Fibroblast of lung (primary cell): ENCODE measurements at regions not wholly inside any gene's neighbourhood (a gene's known extent, or its start where the extent isn't known, plus 50 kb on each side); places are given as distances from the start of the nearest gene placed in this dataset.

Experiments used
- DNase-seq, 2 donors: peaks; one replicate each; pipeline versions ENCODE4 v3.0.0 to v3.0.0-alpha.2; 2010; ENCODE audit warnings: low read depth in 2 of 2
- H2AFZ ChIP-seq: 2 replicates; pipeline ENCODE4 v1.5.1; 2012; ENCODE audit warnings: low read length, control low read depth, inconsistent platforms
- H3K27ac ChIP-seq: 2 replicates; pipeline ENCODE4 v1.5.1; 2011; ENCODE audit warnings: low read length, control low read depth; ENCODE audit not compliant: insufficient read depth
- H3K27me3 ChIP-seq: 2 replicates; pipeline ENCODE4 v1.5.1; 2011; ENCODE audit warnings: mild to moderate bottlenecking, low read length; ENCODE audit not compliant: control insufficient read depth, insufficient read depth
- H3K36me3 ChIP-seq: 2 replicates; pipeline ENCODE4 v1.5.1; 2011; ENCODE audit warnings: low read length; ENCODE audit not compliant: control insufficient read depth, insufficient read depth
- H3K4me1 ChIP-seq: 2 replicates; pipeline ENCODE4 v1.5.1; 2011; ENCODE audit warnings: low read length; ENCODE audit not compliant: control insufficient read depth, insufficient read depth; ENCODE audit errors: extremely low read depth
- H3K4me2 ChIP-seq: 2 replicates; pipeline ENCODE4 v1.5.1; 2011; ENCODE audit warnings: low read length, control low read depth; ENCODE audit not compliant: insufficient read depth; ENCODE audit errors: extremely low read depth
- H3K4me3 ChIP-seq, 4 experiments: fragments of 200-600 bp in 1 of 4; sonication (generic) in 1 of 4; replicated peaks in 1 of 4; 2 replicates each; pipeline ENCODE4 v1.5.1; 2011 to 2016; ENCODE audit warnings: low read length in 4 of 4, low read depth in 3 of 4, mild to moderate bottlenecking in 3 of 4, control low read depth in 2 of 4, inconsistent platforms in 1 of 4, mixed read lengths in 1 of 4; ENCODE audit not compliant: insufficient read depth in 1 of 4; ENCODE audit errors: control extremely low read depth in 1 of 4
- H3K79me2 ChIP-seq: 2 replicates; pipeline ENCODE4 v1.5.1; 2012; ENCODE audit warnings: mild to moderate bottlenecking, low read length, inconsistent platforms; ENCODE audit not compliant: control insufficient read depth, insufficient read depth
- H3K9ac ChIP-seq: 2 replicates; pipeline ENCODE4 v1.5.1; 2011; ENCODE audit warnings: mild to moderate bottlenecking, low read length, control low read depth; ENCODE audit not compliant: insufficient read depth
- H3K9me3 ChIP-seq: 2 replicates; pipeline ENCODE4 v1.5.1; 2012; ENCODE audit warnings: low read depth, low read length; ENCODE audit not compliant: control insufficient read depth, insufficient read depth
- H4K20me1 ChIP-seq: 2 replicates; pipeline ENCODE4 v1.5.1; 2011; ENCODE audit warnings: low read length; ENCODE audit not compliant: control insufficient read depth, insufficient read depth; ENCODE audit errors: extremely low read depth
- CTCF ChIP-seq, 2 donors: IDR thresholded peaks in 1 of 2; conservative IDR thresholded peaks in 1 of 2; 1 replicate in 1 of 2; 2 replicates in 1 of 2; pipeline ENCODE4 v1.5.1; 2011 to 2012; ENCODE audit warnings: low read length in 2 of 2, control low read depth in 1 of 2, inconsistent platforms in 1 of 2, low read depth in 1 of 2, mild to moderate bottlenecking in 1 of 2
- EZH2 ChIP-seq: IDR thresholded peaks from 2 replicates; pipeline ENCODE4 v1.5.1; 2012; ENCODE audit warnings: low read length, control low read depth, mild to moderate bottlenecking; ENCODE audit errors: missing control alignments

DNA sequence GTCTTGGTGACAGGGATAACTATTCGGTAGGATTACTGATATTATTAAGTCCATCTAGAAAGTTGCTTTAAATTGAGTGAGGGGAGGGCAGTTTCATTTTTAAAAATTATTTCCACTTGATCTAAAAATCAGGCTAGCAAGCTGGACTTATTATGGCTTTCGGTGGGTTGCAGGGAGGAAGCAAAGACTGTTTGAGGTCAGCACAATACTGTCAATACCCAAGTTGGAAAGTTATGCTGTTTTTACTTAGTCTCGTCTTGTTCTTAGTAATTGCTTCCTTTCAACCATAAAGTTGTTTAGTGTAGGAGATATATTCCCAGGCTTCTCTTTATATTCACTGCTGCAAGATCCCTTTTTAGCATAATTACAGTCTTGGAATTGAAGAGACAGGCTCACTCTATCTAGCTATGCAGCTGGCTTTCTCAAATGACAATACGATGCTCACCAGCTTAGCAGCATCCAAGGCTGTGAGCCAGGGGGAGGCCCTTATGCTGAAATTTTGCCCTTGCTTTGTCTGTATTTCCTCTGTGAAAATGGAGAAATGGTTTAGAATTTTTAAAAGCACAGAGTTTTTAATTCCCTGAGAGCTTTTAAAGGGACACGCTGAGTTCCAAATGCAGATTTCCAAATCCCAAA, 68.2 kb upstream of the APC start:
- no peaks in the 10 kb centered on the region for H3K27me3 ChIP-seq
- H3K36me3 ChIP-seq = no peaks in the 10 kb centered on the region
- H3K4me2 ChIP-seq = no peak overlapping the region
- no peak for TF ChIP-seq CTCF (conservative IDR thresholded peaks at IDR 0.05 in 1 of 2, IDR thresholded peaks at IDR 0.05 in 1 of 2; ENCODE audit: low read depth in 1 of 2, low read length in 2 of 2)
- no peak for TF ChIP-seq EZH2
- no peak overlapping the region for H3K9ac ChIP-seq
- no peaks in the 10 kb centered on the region for H3K4me1 ChIP-seq
- H3K79me2 ChIP-seq = no peaks in the 10 kb centered on the region
- no peak for DNase-seq
- no peaks in the 10 kb centered on the region for H3K9me3 ChIP-seq
- no peak overlapping the region for H2AFZ ChIP-seq
- H3K4me3 ChIP-seq = no peak overlapping the region
- H3K27ac ChIP-seq = no peak overlapping the region
- no peaks in the 10 kb centered on the region for H4K20me1 ChIP-seq

DNA sequence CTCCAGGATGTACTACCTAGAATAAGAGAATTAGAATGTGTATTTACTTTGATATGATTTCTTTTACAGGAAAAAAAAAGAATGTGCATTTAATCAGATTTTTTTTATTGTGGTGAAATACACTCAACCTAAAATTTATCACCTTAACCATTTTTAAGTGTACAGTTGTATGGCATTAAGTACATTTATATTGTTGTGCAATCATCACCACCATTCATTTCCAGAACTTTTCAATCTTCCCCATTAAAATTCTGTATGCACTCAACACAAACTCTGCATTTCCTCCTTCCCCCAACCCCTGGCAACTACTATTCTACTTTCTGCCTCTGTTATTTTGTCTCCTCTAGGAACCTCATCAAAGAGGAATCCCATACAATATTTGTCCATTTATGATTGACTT, 66.0 kb upstream of the APC start:
- Histone ChIP-seq H3K9me3 (no peaks in the 10 kb centered on the region), H3K79me2 (no peaks in the 10 kb centered on the region), H3K27ac (no peak overlapping the region), H3K4me1 (no peaks in the 10 kb centered on the region), H3K36me3 (no peaks in the 10 kb centered on the region), H3K4me3 (no peak overlapping the region), H4K20me1 (no peaks in the 10 kb centered on the region), H2AFZ (no peak overlapping the region), H3K9ac (no peak overlapping the region), H3K4me2 (no peak overlapping the region), H3K27me3 (no peaks in the 10 kb centered on the region)
- no peak for DNase-seq
- TF ChIP-seq EZH2 = no peak
- no peak for TF ChIP-seq CTCF (conservative IDR thresholded peaks at IDR 0.05 in 1 of 2, IDR thresholded peaks at IDR 0.05 in 1 of 2; ENCODE audit: low read depth in 1 of 2, low read length in 2 of 2)

DNA sequence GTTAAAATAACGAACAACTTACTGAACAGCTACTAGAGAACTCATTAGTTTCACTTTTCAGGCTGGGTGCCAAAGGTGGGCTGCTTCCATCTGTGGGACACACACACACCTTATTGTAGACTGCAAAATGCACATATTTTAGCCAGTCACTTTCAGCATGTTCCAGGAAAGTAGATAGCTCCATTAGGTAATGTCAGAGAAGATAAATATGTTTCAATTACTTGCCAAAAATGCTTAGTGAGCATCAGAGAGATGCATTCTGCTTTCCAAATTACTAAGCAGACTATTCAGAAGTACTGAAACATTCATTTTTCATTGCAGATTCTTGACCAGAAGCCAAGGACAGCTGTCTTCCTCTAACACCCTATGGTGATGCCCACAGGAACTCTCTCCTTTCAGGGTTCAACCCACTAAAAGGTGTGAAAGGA, 56.2 kb upstream of the APC start:
- Histone ChIP-seq H4K20me1 (no peaks in the 10 kb centered on the region), H3K9ac (no peak overlapping the region), H3K36me3 (no peaks in the 10 kb centered on the region), H3K4me1 (peaks cover 14% of the 10 kb centered on the region), H3K4me3 (no peak overlapping the region), H3K27ac (no peak overlapping the region), H3K4me2 (peak overlapping the region; percentile 45), H3K27me3 (no peaks in the 10 kb centered on the region), H2AFZ (no peak overlapping the region), H3K9me3 (no peaks in the 10 kb centered on the region), H3K79me2 (no peaks in the 10 kb centered on the region)
- TF ChIP-seq CTCF (conservative IDR thresholded peaks at IDR 0.05 in 1 of 2, IDR thresholded peaks at IDR 0.05 in 1 of 2; ENCODE audit: low read depth in 1 of 2, low read length in 2 of 2) (no peak), EZH2 (no peak)
- peak in 1 of 2 donors; percentile 82 for DNase-seq
